ENCODE measurements at regions not wholly inside any gene's neighbourhood (a gene's known extent, or its start where the extent isn't known, plus 50 kb on each side); places are given as distances from the start of the nearest gene placed in this dataset.

- Histone ChIP-seq H3K4me3 (no peak overlapping the region), H3K27me3 (peaks cover 0 to 92% of the 10 kb centered on the region in 2 donors), H3K4me1 (no peaks in the 10 kb centered on the region), H3K9me3 (no peaks in the 10 kb centered on the region), H3K36me3 (no peaks in the 10 kb centered on the region), H3K27ac (no peak overlapping the region)
- DNase-seq (ENCODE audit: low spot score in 2 of 2), result no peak
- intact Hi-C loops (cut with DNase I; ENCODE audit: low total_unique reads), result no loop called here
- TF ChIP-seq POLR2A (IDR thresholded peaks at IDR 0.05) (no peak), CTCF (IDR thresholded peaks at IDR 0.05) (no peak), POLR2AphosphoS5 (IDR thresholded peaks at IDR 0.05) (no peak)
Observed at GRCh38 chr20:62571669-62572344, 70.5 kb upstream of the SLCO4A1 start.

- H3K4me3 ChIP-seq, result no peak overlapping the region
- DNase-seq (ENCODE audit: low spot score in 2 of 2), result no peak
- intact Hi-C loops (cut with DNase I; ENCODE audit: low total_unique reads), result no loop called here
- H3K27me3 ChIP-seq, result peaks cover 0 to 96% of the 10 kb centered on the region in 2 donors
- no peaks in the 10 kb centered on the region for H3K4me1 ChIP-seq
- no peaks in the 10 kb centered on the region for H3K36me3 ChIP-seq
- H3K27ac ChIP-seq, result no peak overlapping the region
- TF ChIP-seq CTCF (IDR thresholded peaks at IDR 0.05) (no peak), POLR2AphosphoS5 (IDR thresholded peaks at IDR 0.05) (no peak), POLR2A (IDR thresholded peaks at IDR 0.05) (no peak)
- H3K9me3 ChIP-seq, result no peaks in the 10 kb centered on the region
Observed at GRCh38 chr20:62572980-62573379, 69.3 kb upstream of the SLCO4A1 start.

GRCh38 chr20:62573817-62574216 is 68.5 kb upstream of the SLCO4A1 start:
- H3K27me3 ChIP-seq, result peaks cover 0 to 96% of the 10 kb centered on the region in 2 donors
- no peak for DNase-seq (ENCODE audit: low spot score in 2 of 2)
- H3K36me3 ChIP-seq, result no peaks in the 10 kb centered on the region
- H3K4me3 ChIP-seq, result no peak overlapping the region
- H3K27ac ChIP-seq, result no peak overlapping the region
- H3K4me1 ChIP-seq, result no peaks in the 10 kb centered on the region
- no peaks in the 10 kb centered on the region for H3K9me3 ChIP-seq
- TF ChIP-seq CTCF (IDR thresholded peaks at IDR 0.05) (no peak), POLR2AphosphoS5 (IDR thresholded peaks at IDR 0.05) (no peak)
- intact Hi-C loops (cut with DNase I; ENCODE audit: low total_unique reads), result no loop called here

GRCh38 chr20:62574230-62574993 is 67.9 kb upstream of the SLCO4A1 start:
- TF ChIP-seq POLR2A (IDR thresholded peaks at IDR 0.05), result no peak
- TF ChIP-seq CTCF (IDR thresholded peaks at IDR 0.05), result no peak
- TF ChIP-seq POLR2AphosphoS5 (IDR thresholded peaks at IDR 0.05), result no peak
- no peaks in the 10 kb centered on the region for H3K9me3 ChIP-seq
- peaks cover 0 to 95% of the 10 kb centered on the region in 2 donors for H3K27me3 ChIP-seq
- no peak overlapping the region for H3K4me3 ChIP-seq
- no peak overlapping the region for H3K27ac ChIP-seq
- no peaks in the 10 kb centered on the region for H3K4me1 ChIP-seq
- no peak for DNase-seq (ENCODE audit: low spot score in 2 of 2)
- intact Hi-C loops (cut with DNase I; ENCODE audit: low total_unique reads), result no loop called here
- no peaks in the 10 kb centered on the region for H3K36me3 ChIP-seq

- no peaks in the 10 kb centered on the region for H3K9me3 ChIP-seq
- H3K36me3 ChIP-seq, result no peaks in the 10 kb centered on the region
- TF ChIP-seq CTCF (IDR thresholded peaks at IDR 0.05) (no peak), POLR2A (IDR thresholded peaks at IDR 0.05) (no peak), POLR2AphosphoS5 (IDR thresholded peaks at IDR 0.05) (no peak)
Observed at GRCh38 chr20:62575976-62576722, 66.2 kb upstream of the SLCO4A1 start.

More at GRCh38 chr20:62575976-62576722, 66.2 kb upstream of the SLCO4A1 start:
- Histone ChIP-seq H3K27ac (no peak overlapping the region), H3K4me3 (no peak overlapping the region), H3K4me1 (no peaks in the 10 kb centered on the region), H3K27me3 (peaks cover 0 to 93% of the 10 kb centered on the region in 2 donors)
- DNase-seq (ENCODE audit: low spot score in 2 of 2), result no peak
- intact Hi-C loops (cut with DNase I; ENCODE audit: low total_unique reads), result no loop called here
